SK-N-SH treated with all-trans-retinoic acid at 6 μM for 48 hours (cell line): ENCODE measurements at regions not wholly inside any gene's neighbourhood (a gene's known extent, or its start where the extent isn't known, plus 50 kb on each side); places are given as distances from the start of the nearest gene placed in this dataset.

Experiments used
- ATAC-seq: fragments of 200-7000 bp; cut with Tn5 transposase; 3 replicates; pipeline ENCODE4 v1.9.1; 2020; ENCODE audit warnings: mild to moderate bottlenecking, moderate library complexity
- ARNTL ChIP-seq: fragments of 450-650 bp; formaldehyde crosslinking; IDR thresholded peaks from 2 replicates; pipeline ENCODE4 v1.5.0; 2020; ENCODE audit warnings: low read depth, mild to moderate bottlenecking, moderate library complexity, borderline replicate concordance
- BACH2 ChIP-seq: fragments of 250-450 bp; sonication (Bioruptor Pico); IDR thresholded peaks from 2 replicates; pipeline ENCODE4 v1.9.0; 2021; ENCODE audit warnings: mild to moderate bottlenecking, borderline replicate concordance
- CSDC2 ChIP-seq: fragments of 250-450 bp; sonication (Bioruptor Pico); IDR thresholded peaks from 2 replicates; pipeline ENCODE4 v1.5.0; 2020; ENCODE audit warnings: mild to moderate bottlenecking, moderate library complexity
- CSRNP3 ChIP-seq: fragments of 250-450 bp; sonication (Bioruptor Pico); IDR thresholded peaks from 2 replicates; pipeline ENCODE4 v1.5.1; 2021; ENCODE audit warnings: mild to moderate bottlenecking, moderate library complexity
- ESRRG ChIP-seq: fragments of 250-450 bp; sonication (Bioruptor Pico); IDR thresholded peaks from 2 replicates; pipeline ENCODE4 v1.6.1; 2021; ENCODE audit warnings: mild to moderate bottlenecking
- GLIS3 ChIP-seq: fragments of 250-450 bp; sonication (Bioruptor Pico); IDR thresholded peaks from 2 replicates; pipeline ENCODE4 v1.5.0; 2020; ENCODE audit warnings: mild to moderate bottlenecking, moderate library complexity
- ISL1 ChIP-seq: fragments of 250-450 bp; sonication (Bioruptor Pico); IDR thresholded peaks from 2 replicates; pipeline ENCODE4 v2.1.2; 2022; ENCODE audit warnings: mild to moderate bottlenecking, moderate library complexity
- OSR1 ChIP-seq: fragments of 250-450 bp; sonication (Bioruptor Pico); IDR thresholded peaks from 2 replicates; pipeline ENCODE4 v1.8.0; 2022; ENCODE audit warnings: moderate library complexity, mild to moderate bottlenecking, inconsistent platforms
- PATZ1 ChIP-seq: fragments of 250-450 bp; sonication (Bioruptor Pico); IDR thresholded peaks from 2 replicates; pipeline ENCODE4 v1.8.0; 2020; ENCODE audit warnings: mild to moderate bottlenecking, moderate library complexity, borderline replicate concordance
- PPARA ChIP-seq: fragments of 250-450 bp; sonication (Bioruptor Pico); IDR thresholded peaks from 2 replicates; pipeline ENCODE4 v1.5.0; 2020; ENCODE audit warnings: mild to moderate bottlenecking, borderline replicate concordance
- RARB ChIP-seq: fragments of 250-450 bp; sonication (Bioruptor Pico); IDR thresholded peaks from 2 replicates; pipeline ENCODE4 v1.8.0; 2021; ENCODE audit warnings: mild to moderate bottlenecking, moderate library complexity
- SNAI2 ChIP-seq: fragments of 250-450 bp; sonication (Bioruptor Pico); IDR thresholded peaks from 2 replicates; pipeline ENCODE4 v1.5.0; 2020; ENCODE audit warnings: mild to moderate bottlenecking, moderate library complexity
- TCF4 ChIP-seq: fragments of 250-450 bp; sonication (Bioruptor Pico); IDR thresholded peaks from 2 replicates; pipeline ENCODE4 v1.8.0; 2021; ENCODE audit warnings: mild to moderate bottlenecking, moderate library complexity, borderline replicate concordance
- TSHZ2 ChIP-seq: fragments of 250-450 bp; sonication (Bioruptor Pico); IDR thresholded peaks from 2 replicates; pipeline ENCODE4 v1.5.0; 2020; ENCODE audit warnings: mild to moderate bottlenecking, moderate library complexity
- ZC3H10 ChIP-seq: fragments of 250-450 bp; sonication (Bioruptor Pico); IDR thresholded peaks from 2 replicates; pipeline ENCODE4 v1.5.1; 2021; ENCODE audit warnings: mild to moderate bottlenecking, moderate library complexity
- ZFP3 ChIP-seq: fragments of 250-450 bp; sonication (Bioruptor Pico); IDR thresholded peaks from 2 replicates; pipeline ENCODE4 v1.5.0; 2020; ENCODE audit warnings: mild to moderate bottlenecking, moderate library complexity
- ZFP30 ChIP-seq: fragments of 450-650 bp; formaldehyde crosslinking; IDR thresholded peaks from 2 replicates; pipeline ENCODE4 v1.5.0; 2022; ENCODE audit warnings: mild to moderate bottlenecking, moderate library complexity
- ZNF565 ChIP-seq: fragments of 450-650 bp; formaldehyde crosslinking; conservative IDR thresholded peaks from 2 replicates; pipeline ENCODE4 v1.5.0; 2020; ENCODE audit warnings: low read depth, mild to moderate bottlenecking, moderate library complexity
- ZNF8 ChIP-seq: fragments of 450-650 bp; formaldehyde crosslinking; IDR thresholded peaks from 2 replicates; pipeline ENCODE4 v1.5.0; 2020; ENCODE audit warnings: mild to moderate bottlenecking, moderate library complexity

GRCh38 chr7:155172141-155172540, 102.0 kb downstream of the HTR5A start:
- no peak for TF ChIP-seq ARNTL
- no peak for TF ChIP-seq CSDC2 (CRISPR knock-in tag)
- TF ChIP-seq CSRNP3 (CRISPR knock-in tag), result no peak
- TF ChIP-seq ESRRG, result no peak
- TF ChIP-seq ZFP30 (CRISPR knock-in tag), result no peak
- no peak for TF ChIP-seq SNAI2 (CRISPR knock-in tag)
- TF ChIP-seq ZNF565 (CRISPR knock-in tag), result no peak
- no peak for TF ChIP-seq ISL1 (CRISPR knock-in tag)
- no peak for TF ChIP-seq OSR1 (CRISPR knock-in tag)
- no peak for TF ChIP-seq TCF4 (CRISPR knock-in tag)
- TF ChIP-seq ZNF8, result no peak
- no peak for TF ChIP-seq ZFP3
- TF ChIP-seq BACH2 (CRISPR knock-in tag), result no peak
- no peak for ATAC-seq

GRCh38 chr7:155173905-155174304, 103.8 kb downstream of the HTR5A start:
- no peak for TF ChIP-seq ISL1 (CRISPR knock-in tag)
- TF ChIP-seq CSDC2 (CRISPR knock-in tag), result no peak
- no peak for TF ChIP-seq PATZ1 (CRISPR knock-in tag)
- no peak for TF ChIP-seq GLIS3 (CRISPR knock-in tag)
- no peak for TF ChIP-seq ZFP3
- TF ChIP-seq PPARA (CRISPR knock-in tag), result no peak
- no peak for TF ChIP-seq CSRNP3 (CRISPR knock-in tag)
- no peak for ATAC-seq

GRCh38 chr7:155178096-155178495, 108.0 kb downstream of the HTR5A start:
- ATAC-seq, result no peak
- no peak for TF ChIP-seq RARB (CRISPR knock-in tag)
- no peak for TF ChIP-seq PPARA (CRISPR knock-in tag)
- no peak for TF ChIP-seq TCF4 (CRISPR knock-in tag)
- no peak for TF ChIP-seq ZC3H10 (CRISPR knock-in tag)
- TF ChIP-seq ZFP30 (CRISPR knock-in tag), result no peak
- TF ChIP-seq ESRRG, result no peak

GRCh38 chr7:155181768-155182167, 111.6 kb downstream of the HTR5A start:
- no peak for ATAC-seq
- no peak for TF ChIP-seq ARNTL
- TF ChIP-seq CSRNP3 (CRISPR knock-in tag), result no peak
- no peak for TF ChIP-seq TSHZ2 (CRISPR knock-in tag)
- TF ChIP-seq CSDC2 (CRISPR knock-in tag), result no peak
- TF ChIP-seq TCF4 (CRISPR knock-in tag), result no peak
- no peak for TF ChIP-seq PATZ1 (CRISPR knock-in tag)
- TF ChIP-seq ZFP3, result no peak
